Hypothalamus (tissue), 51 donors: ENCODE measurements at regions not wholly inside any gene's neighbourhood (a gene's known extent, or its start where the extent isn't known, plus 50 kb on each side); places are given as distances from the start of the nearest gene placed in this dataset.

Experiments used
- DNase-seq, 51 donors: peaks; one replicate each; lab custom pipeline; 2025; lab: John Stamatoyannopoulos, UW

DNA sequence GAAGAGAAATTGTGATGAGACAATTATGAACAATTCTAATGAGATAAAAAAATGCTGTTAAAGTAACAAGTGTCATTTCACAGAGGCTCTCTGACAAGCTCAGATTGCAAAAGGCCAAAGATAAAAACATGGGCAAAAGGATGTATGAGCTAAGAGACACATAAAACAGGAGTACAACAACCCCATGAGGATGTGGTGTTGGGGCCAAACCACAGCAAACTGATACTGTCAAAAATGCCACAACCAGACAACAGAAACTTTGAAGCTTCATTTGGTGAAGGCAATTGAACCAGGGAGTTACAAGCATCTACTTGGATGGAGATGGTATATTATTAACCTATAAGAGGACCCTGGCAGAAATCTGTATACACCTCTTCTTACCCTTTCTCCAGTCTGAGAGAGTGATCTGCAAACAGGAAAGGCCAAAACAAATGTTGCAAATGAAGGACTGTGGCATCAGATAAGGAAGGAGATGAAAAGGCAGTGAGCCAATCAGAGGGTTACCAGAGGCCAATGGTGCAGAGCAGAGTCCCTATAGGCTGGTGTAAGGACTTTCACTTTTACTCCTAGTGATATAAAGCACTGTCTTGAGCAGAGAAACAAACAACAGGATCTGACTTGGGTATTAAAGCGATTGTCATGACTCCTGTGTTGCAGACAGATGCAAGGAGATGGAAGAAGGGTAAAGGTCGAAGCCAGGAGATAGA lies 659.0 kb downstream of the NTRK3 start:
- DNase-seq, result no peak

DNA sequence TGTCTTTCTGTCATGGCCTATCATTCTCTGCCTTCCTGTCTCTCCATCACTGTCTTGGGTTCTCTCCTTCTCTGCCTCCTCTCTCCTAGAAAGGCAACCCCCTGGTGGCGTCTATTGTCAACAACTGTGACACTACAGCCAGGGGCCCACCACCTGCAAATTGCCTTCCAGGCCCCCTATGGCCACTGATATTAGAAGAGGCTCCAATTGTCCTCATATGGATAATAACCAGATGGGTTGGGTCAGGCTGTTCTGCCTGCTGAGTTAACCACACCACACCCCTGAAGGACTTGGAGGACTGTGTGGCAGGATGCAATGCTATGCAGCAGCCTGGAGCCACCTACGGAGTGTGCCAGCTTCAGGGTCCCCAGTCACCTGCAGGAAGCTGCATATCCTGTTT lies 665.0 kb downstream of the NTRK3 start:
- DNase-seq, result no peak

GRCh38 chr15:87591042-87591441 lies 665.5 kb downstream of the NTRK3 start:
- DNase-seq, result no peak

GRCh38 chr15:87589134-87589533 lies 667.4 kb downstream of the NTRK3 start:
- DNase-seq, result no peak

DNA sequence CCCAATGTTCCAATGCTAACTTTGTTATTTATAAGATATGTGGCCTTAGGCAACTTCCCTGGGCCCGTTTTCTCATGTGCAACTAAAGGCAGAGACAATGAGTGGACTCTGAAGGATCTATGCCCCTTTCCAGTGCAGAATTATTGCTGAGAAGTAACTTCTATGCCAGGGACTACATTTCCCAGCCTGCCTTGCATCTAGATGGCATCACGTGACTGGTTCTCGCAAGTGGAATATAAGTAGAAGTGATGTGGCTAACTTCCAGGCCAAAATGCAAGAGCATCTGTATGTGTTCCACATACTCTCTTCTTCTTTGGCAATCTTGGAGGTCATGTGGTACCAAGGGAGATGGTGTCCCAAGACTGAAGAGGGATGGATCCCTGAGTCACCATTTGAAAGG lies 674.4 kb downstream of the NTRK3 start:
- DNase-seq, result no peak

GRCh38 chr15:87579537-87579936 lies 677.0 kb downstream of the NTRK3 start:
- no peak for DNase-seq

DNA sequence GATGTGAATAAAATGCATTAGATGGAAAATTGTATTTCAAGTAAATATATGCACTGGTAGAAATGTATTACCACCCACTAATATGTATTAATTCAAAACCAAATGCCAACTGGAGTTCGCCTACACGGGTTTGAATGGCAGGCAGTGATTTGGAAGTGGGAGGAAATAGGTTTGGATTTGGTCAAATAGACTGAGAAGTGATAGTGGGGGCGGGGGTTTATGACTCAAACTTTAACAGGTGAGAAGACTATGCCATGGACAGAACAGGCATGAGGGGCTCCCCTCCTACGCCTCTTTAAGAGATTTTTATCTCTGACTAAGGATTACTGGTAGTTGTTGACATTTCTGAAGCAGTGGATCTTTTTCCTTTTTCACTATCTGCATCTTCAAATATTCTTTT lies 677.8 kb downstream of the NTRK3 start:
- DNase-seq, result peak in 1 of 51 donors; percentile 45

DNA sequence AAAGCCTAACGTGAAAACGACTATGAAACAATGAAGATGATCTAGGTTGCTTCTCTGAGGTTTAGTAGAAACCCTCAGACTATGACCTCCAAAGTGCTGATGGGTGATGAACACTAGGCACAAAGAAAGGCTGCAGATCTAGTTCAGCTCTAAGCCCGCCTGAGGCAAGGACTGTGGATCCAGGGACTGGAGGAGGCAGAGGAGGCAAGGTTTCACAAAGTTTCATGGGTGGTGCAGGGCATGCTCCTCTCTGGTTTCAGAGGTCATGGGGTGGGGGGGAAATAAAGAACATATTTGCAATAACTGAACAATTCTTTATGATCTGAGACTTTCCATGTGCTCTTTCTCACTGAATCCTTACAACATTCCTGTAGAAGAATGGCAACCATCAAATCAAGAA lies 679.2 kb downstream of the NTRK3 start:
- DNase-seq, result no peak

DNA sequence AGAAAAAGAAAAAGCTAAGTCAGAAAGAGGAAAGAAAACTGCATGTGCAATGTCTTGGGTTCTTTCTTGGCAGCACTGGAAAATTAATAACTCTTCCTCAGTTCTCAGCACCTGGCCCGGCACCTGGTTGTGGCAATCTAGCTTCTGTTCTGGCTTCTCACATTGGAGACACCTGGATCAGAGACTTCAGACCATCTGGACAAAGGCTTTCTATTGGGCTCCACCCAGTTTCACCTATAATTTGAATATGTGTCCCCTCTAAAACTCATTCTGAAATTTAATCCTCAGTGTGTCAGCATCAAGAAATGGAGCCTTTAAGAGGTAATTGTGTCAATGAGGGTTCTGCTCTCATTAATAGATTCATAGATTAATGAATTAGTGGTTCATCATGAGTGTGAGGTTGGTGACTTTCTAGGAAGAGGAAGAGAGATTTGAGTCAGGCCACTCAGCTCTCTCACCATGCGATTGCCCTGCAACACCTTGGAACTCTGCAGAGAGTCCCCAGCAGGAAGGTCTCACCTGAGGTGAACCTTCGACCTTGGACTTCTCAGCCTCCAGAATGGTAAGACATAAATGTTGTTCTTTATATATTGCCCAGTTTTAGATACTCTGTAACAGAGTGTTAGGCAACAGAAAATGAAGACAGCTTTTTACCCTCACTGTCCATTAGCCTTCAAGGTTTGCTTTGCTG lies 679.9 kb downstream of the NTRK3 start:
- no peak for DNase-seq

GRCh38 chr15:87575896-87576473 lies 680.6 kb downstream of the NTRK3 start:
- DNase-seq, result no peak

- no peak for DNase-seq
Measured at GRCh38 chr15:87573534-87573933, 683.0 kb downstream of the NTRK3 start.

DNA sequence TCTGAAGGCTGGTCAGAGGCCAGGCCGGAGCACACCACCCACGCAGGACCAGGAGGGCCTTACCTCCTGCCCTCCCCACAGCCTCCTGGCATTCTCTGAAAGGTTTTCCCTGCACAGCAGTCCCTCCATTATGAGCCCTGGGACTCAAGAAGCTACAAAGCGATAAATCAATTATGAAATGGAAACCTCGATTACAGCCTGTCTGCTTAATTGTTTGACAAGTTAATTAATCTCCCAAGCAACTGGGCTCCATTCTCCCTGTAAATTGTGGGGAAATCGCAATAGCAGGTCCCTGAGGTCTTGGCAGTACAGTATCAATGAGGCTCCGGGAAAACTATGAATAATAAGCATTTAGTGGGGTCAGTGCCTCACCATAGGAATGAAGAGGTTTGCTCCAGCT lies 683.5 kb downstream of the NTRK3 start:
- no peak for DNase-seq

DNA sequence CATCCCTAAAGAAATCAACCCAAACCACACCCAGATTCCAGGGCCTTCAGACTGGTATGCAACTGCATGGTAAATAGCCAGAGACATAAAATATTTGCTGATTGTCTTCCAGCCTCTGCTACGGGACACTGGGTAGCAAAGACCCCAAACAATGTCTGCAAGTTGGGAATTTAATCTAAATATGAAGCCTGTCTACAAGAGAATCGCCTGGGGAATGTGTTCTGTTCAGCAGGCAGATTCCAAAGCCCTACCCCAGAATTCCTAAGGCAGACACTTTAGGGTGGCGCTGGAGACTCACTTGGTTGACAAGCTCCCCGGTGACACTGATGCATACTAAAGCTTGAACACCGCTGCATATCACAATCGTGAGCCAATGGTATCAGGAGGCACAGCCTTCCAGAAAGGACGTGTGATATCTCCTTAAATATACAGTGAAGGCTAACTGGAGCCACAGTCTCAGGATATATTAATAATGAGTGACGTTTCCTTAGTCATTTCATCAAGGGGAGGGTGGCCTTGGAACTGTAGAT lies 684.1 kb downstream of the NTRK3 start:
- DNase-seq, result no peak

DNA sequence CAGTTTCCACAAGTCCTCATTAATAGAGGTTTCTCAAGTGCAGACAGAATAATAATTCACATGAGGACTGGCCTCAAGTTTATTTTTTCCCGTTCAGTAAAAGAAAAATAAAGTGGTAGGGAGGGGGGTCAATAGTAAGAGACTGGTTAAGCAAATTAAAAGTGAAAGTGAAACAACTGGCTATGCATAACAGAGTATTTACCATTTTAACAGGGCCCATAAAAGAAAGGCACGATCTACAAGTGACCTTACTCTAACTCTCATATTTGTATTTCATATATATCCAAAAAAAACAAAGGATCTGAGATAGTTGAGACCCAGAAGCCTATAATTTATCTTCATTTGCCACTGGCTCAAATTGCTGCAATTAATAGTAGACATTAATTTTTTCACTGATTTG lies 686.3 kb downstream of the NTRK3 start:
- DNase-seq, result no peak

- DNase-seq, result no peak
Measured at GRCh38 chr15:87569581-87569980, 687.0 kb downstream of the NTRK3 start.

GRCh38 chr15:87567406-87568030 lies 689.0 kb downstream of the NTRK3 start:
- no peak for DNase-seq

- no peak for DNase-seq
Measured at GRCh38 chr15:87566236-87566635, 690.3 kb downstream of the NTRK3 start.

- no peak for DNase-seq
Measured at GRCh38 chr15:87564681-87565080, 691.9 kb downstream of the NTRK3 start.

DNA sequence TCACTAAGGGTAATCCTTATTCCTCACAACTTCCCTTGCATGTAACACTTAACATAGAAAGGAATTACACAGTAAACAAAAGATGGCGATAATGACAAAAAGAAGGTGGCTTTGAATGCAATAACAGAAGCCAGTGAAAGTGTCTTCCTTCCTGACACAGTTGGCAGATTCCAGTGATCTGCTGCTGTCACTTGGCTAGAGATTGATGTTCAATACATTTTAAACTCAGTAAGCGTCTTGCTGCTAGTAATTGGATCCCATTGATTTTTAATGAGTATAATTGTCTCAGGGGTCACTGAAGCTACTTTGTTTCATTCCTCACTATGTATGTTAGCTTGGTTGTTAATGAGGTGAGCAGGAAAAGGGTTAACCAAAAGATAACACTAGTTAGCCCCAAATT lies 692.7 kb downstream of the NTRK3 start:
- no peak for DNase-seq

DNA sequence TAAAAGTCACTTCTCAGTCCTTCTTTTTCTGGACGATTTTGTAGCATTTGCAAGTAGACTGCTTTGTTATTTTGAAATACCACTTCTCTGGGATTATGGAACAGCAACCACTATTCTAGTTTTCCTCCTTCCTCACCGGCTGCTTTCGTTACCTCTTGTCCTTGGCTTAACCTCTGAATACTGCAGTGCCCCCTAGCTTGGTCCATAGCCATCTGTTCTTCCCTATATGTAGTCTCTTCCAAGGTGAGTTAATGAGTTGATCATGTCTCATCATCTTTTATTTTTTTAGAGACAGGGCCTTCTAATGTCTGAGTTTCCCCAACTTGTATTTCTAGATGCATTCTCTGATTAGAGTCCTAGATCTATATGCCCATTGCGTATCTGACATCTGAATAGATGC lies 694.3 kb downstream of the NTRK3 start:
- no peak for DNase-seq

- no peak for DNase-seq
Measured at GRCh38 chr15:87561641-87562040, 694.9 kb downstream of the NTRK3 start.

GRCh38 chr15:87557881-87558280 lies 698.7 kb downstream of the NTRK3 start:
- no peak for DNase-seq
